GM18511 (cell line): ENCODE measurements at regions not wholly inside any gene's neighbourhood (a gene's known extent, or its start where the extent isn't known, plus 50 kb on each side); places are given as distances from the start of the nearest gene placed in this dataset.
A peak's percentile ranks its signal among the peaks of the same experiment; 100 is the strongest.
"Not testable (repeated sequence)": the region's sequence is repeated elsewhere in the genome, so short reads cannot be mapped to it uniquely, and the experiment has no call there.

Experiments
- ATAC-seq: cut with Tn5 transposase; IDR thresholded peaks from one replicate; pipeline ENCODE4 v1.9.1; 2021; ENCODE audit warnings: mild to moderate bottlenecking, moderate library complexity; ENCODE audit not compliant: unreplicated experiment

DNA sequence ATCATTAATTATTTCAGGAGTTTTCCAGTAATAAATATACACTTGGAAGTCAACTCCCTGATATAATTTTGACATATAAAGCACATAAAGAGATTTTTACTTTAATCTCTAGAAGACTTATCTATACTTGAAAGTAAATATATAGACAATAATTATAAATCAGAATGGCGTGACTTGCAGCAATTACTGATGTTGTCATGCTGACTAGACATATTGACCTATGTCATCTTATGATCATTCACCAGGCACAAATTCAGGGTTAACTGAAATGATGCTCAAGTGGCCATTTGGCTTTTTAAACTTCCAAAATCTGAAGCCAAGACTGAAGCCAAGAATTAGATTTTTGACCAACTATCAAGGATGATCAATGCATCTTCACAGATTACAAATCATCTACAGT is 192.2 kb downstream of the MCHR2 start:
- no peak for ATAC-seq

DNA sequence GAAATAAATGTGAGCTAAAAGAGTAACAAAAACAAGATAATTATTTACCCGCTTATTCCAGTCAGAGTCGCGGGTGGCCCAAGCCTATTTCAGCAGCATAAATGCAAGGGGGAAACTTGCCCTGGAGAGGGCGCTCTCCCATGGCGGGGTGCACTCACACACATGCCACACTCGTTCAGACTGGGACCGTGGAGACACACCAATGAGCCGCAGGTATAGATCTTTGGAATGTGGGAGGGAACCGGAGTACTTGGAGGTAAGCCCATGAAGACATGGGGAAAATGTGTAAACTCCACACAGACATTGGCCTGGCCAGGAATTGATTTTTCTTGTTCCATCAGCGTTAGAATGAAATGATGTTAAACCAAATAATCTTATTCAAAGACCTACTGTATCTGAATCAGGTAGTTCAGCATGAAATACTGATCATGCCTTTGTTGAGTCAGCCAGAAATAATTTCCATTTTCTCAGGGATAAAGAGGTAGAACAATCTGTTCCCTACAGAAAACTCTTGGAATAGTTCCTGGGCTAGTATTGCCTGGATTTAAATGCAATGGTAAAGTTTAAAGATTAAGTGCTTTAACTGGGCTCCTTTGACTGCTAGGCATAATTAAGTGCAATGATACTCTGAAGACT is 191.5 kb downstream of the MCHR2 start:
- no peak for ATAC-seq

DNA sequence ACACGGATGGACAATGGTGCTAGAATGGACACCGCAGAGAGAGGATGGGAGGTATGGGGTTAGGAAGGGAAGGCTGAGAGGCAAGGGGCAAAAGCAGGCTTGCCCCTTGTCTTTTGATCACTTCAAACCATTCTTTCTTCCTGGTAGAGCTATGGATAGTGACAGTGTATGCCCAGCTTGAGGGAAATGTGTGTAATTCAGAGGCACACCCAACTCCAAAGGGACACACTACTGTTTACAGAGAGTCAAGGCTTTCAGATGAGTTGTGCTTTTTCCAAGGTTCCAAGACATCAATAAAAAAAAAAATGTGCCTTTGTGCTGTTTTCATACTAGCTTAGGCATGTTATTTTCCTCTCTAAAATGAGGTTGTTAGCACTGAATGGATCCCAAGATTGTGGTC is 185.0 kb downstream of the MCHR2 start:
- no peak for ATAC-seq

DNA sequence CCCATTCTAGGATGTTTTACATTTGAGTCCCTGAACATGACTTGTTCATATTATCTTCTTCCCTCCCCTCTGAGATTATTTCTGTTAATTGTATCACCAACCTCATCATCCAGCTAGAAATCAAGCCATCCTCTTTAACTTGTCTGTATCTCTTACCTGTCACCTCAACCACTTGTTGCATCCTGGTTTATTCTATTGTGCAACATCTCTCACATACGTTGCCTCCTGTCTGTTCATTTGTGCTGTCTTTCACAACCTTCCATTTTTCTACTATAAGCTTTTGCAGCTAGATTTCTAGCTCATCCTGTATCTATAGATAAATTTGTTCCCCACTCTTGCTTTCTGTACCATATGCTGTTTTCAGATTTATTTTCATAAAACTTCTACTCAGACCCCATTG is 183.7 kb downstream of the MCHR2 start:
- ATAC-seq: no peak

DNA sequence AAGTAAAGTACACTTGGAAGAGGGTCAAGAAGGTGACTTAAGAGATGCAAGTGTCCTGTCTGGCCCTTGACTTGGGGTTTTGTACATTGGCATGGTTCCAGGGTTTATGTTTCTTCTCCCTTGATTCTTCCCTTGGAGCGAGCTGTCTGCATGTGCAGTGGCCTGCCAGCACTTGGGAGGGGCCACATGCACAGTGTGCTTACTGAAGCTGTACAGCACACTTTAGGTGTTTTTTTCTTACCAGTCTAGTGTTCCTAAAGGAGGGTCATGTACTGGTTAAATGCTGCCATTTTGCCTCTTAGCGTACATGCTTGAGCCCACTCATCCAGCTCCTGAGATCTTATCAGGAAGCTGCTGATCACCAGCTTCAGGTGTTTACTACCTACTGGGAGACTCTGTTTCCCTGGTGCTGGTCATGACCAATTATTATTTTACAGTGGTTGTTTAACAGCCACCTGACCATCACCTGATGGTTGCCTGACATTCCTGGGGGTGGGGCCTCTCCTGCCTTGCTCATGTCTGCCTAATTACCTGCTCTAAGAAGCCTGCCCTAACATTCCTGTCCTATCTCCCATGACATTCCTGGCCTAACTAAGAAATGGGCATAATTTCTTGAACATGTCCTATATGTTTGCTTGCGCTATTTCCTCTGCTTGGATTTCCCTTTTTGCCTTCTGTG is 182.9 kb downstream of the MCHR2 start:
- no peak for ATAC-seq

DNA sequence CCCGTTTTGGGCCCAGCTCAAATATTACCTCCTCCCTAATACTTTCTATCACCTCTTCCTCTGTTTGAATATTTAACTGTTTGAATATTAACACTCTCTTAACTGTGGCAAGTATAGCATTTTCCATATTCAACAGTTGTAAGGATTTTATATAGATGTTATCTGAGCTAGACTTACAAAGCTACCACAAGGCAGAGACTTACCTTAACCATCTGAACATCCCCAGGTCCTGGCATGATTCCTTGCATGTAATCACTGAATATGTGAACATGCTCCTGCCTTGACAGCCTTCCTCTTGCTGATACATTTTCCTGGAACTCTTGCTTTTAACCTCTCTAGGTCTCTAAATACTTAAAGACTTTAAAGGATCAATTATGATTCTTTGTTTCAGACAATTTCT is 182.4 kb downstream of the MCHR2 start:
- no peak for ATAC-seq

DNA sequence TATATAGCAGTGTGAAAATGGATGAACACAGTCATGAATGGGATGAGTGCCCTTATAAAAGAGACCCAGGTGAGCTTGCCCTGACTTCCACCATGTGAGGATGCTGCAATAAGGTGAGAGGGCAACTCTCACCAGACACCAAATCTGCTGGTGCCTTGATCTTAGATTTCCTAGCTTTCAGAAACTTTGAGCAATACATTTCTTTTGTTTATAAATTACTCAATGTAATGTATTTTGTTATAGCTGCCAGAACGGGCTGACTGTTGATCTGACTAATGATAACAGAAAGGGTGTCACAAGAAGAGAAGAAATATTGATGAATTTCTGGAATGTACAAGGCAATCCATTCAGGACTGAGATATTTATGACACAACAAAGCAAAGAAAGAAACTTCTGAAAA is 180.5 kb downstream of the MCHR2 start:
- no peak for ATAC-seq

DNA sequence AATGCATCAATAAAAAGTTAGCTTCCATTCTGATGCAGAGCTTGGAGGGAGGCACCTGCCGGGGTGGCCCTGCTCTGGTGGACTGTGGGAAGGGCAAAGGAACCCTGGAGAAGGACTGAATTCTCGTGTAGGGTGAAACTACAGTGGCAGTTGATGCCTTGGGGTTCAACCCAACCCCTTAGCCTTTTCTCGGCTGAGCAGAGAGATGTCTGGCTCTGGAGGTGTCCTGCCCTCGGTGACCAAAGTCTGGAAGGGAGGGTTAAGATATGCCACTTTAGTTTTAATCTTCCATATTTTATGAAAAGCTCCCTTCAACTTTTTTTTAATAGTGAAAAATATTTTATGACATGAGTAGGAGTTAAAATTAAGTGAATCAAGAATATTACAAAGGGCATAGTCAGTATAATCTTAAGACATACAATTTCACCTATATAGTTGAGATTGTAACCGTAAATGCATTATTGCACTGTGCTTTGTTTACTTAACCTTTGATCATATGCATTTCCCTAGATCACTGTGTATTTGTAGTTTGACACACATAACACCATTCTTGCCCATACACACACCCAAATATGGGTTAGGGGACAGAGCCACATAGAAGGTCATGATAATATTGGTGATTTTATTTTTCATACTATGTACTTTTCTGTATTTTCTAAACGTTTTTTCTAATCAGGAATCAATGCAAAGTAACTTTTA is 179.6 kb downstream of the MCHR2 start:
- no peak for ATAC-seq

DNA sequence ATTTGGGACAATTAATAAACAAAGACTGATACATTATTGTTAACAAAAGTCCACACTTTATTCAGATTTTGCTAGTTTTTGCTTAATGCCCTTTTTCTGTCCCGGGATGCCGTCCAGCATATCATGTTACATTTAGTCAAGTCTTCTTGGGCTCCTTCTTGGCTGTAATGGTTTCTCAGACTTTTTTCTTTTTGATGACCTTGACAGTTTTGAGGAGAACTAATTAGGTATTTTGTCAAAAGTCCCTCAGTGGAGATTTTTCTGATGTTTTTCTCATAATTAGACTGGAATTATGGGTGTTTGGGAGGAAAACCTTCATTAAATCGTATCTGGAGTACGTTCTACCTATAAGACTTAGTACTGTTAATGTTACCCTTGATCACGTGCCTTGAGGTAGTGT is 177.2 kb downstream of the MCHR2 start:
- ATAC-seq: no peak

DNA sequence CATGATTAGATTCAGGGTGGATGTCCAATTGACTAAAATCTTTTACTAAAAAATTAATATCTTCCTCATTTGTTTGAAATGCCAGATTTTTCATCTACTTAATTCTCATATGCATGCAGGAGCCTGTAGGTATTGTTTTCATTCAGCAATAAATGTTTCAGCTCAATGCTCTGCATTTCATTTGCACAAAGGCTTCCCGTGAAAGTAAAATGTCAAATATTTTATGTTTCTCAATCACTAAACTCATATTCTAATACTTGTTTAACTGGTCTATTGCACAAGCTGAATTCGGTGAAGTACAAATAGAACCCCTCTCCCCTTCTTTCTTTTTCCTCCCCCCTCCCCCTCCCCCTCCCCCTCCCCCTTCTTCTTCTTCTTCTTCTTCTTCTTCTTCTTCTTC is 175.9 kb downstream of the MCHR2 start:
- no peak for ATAC-seq

DNA sequence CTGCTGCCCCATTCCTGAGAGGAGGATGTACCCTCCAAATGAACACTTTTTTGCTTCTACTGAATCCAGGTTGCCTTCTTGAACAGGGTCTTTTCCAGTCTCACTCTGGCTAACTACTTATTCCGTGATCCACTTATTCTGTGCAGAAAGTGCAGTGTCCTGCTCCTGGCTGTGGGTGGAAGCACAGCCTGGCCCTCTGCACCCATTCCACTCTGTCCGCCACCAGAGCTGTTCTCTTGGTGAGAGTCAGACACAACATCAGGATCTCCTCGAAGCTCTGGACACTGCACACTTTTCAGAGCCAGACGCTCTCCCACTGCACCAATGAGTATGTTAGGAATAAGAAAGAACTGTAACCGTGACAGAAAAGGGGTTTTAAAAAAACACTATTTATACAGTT is 174.2 kb downstream of the MCHR2 start:
- no peak for ATAC-seq

DNA sequence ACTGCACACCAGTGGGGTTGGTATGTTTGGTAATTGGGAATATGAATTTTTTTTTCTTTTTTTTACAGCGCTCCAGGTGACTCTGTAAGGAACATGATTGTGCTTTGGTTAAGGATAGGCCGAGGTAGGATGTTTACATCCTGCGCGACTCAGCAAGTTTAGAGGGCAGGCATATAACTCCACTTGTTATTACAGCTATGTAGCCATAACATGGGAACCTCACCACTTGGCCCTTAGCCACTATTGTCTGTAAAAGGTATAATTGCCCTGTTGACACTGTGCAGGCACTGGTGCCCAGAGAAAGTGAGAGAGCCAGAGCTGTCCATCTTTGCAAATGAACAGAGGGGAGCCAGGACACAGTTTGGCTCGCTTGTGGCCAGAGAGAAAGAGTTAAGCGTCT is 172.9 kb downstream of the MCHR2 start:
- no peak for ATAC-seq

DNA sequence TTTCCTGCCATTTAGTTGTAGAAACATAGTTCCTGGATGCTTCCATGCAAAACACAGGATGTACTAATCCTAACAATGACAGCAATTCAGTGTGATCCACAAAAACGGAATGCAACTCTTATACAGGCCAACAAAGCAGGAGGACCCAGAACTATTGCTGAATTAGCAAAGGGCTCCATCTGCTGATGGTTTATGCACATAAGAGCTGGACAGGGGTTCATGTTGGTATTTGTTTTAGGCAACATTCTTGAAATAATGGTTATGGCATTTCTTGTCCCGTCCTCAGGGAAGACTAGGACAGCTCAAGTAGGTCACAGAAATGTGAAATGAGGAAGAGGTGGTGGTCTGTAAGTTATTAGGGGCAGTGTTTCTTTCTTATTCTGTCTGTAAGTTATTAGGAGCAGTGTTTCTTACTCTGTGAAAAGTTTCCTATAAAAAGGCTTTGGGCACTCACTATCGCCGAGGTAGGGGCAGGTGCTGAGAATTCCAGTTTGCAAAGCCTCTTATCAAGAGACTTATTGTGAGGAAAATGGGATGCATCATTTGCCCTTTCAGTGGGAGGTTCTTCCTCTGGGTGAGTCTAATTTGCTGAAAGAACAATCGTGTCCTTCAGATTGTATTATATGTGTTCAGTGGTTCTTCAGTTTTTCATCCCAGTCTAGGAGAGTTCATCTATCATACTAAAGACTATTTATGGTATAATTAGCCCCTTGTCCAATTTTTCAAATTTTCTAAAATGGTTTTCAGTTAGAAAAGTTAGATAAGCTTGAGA is 171.1 kb downstream of the MCHR2 start:
- peak; percentile 91 for ATAC-seq

DNA sequence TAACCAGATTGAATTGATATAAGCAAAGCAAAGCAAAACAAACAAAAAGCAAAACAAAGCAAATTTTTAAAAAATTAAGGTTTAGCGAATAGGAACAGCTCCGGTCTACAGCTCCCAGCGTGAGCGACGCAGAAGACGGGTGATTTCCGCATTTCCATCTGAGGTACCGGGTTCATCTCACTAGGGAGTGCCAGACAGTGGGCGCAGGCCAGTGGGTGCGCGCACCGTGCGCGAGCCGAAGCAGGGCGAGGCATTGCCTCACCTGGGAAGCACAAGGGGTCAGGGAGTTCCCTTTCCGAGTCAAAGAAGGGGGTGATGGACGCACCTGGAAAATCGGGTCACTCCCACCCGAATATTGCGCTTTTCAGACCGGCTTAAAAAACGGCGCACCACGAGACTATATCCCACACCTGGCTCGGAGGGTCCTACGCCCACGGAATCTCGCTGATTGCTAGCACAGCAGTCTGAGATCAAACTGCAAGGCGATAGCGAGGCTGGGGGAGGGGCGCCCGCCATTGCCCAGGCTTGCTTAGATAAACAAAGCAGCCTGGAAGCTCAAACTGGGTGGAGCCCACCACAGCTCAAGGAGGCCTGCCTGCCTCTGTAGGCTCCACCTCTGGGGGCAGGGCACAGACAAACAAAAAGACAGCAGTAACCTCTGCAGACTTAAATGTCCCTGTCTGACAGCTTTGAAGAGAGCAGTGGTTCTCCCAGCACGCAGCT is 170.3 kb downstream of the MCHR2 start:
- not testable (repeated sequence) for ATAC-seq

DNA sequence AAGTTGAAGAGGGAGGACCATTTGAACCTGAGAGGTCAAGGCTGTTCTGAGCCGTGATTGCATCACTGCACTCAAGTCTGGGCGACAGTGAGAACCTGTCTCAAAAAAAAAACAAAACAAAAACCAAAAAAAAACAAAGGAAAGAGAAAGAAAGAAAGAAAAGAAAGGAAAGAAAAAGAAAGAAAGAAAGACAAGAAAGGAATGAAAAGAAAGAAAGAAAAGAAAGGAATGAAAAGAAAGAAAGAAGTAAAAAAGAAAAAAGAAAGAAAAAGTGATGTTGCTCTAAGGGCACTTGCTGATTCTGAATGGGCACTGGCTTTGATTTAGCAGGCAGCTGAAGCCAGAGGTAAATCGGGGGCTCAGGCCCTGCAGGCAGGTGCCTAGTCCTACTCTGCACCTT is 161.0 kb downstream of the MCHR2 start:
- ATAC-seq: no peak

DNA sequence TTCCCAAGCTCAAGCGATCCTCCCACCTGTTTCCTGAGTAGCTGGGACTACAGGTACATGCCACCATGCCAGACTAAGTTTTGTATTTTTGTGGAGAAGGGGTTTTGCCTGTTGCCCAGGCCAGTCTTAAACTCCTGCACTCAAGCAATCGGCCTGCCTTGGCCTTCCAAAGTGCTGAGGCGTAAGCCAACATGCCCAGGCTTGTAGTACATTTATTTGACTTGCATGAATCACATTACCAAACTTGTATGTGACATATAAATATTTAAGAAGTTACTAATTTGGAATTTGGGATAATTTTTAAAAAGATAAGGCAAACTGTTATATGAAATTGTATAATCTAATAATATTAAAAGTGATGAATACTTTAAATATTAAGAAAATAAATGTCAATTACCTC is 157.6 kb downstream of the MCHR2 start:
- ATAC-seq: no peak

DNA sequence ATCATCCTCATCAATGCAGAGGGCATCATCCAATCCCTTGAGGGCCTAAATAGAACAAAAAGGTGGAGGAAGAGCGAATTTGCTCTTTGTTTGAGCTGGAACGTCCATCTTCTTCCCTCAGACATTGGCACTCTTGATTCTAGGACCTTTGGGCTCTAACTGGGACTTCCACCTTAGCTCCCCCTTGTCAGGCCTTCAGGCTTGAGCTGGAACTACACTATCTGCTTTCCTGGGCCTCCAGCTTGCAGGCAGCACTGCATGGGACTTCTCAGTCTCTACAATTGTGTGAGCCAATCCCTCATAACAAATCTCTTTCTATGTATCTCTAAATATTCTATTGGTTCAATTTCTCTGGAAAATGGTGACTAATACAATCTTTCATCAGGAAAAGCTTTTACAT is 155.4 kb downstream of the MCHR2 start:
- ATAC-seq: no peak

DNA sequence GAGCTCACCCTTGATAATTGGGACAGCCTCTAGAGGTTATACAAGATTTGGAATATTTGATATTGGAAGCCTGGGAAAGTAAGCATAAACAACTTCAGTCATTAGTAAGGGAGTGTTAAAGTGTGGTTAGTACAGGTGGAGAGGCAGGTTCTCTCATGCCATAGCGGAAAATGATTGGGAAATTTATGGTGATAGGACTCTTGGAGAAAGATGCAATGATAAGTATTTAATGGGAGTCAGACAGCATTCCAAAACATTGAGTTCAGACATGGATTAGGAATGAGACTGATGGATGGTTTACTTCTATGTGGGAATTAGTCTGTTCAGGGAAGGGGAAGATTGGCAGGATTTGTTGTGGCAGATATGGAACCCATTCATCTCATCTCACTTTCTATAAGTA is 152.7 kb downstream of the MCHR2 start:
- no peak for ATAC-seq

DNA sequence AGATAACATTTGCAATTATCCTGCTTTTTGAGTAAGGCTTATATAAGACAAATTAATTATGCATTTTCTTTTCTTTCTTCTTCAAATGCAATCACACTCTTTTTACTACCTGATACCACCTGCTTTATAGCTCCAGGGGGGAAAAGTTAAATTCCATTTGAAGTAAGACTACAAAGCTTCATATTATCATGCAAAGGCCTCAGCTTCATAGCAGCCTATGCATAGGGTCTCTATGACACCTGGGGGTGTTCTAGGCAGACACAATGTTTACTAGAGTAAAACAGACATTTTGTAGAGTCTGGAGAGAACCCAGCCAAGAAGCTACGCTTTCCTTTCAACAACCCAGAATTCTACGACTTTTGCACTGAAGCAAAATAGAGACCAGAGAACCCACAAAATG is 148.0 kb downstream of the MCHR2 start:
- ATAC-seq: no peak

DNA sequence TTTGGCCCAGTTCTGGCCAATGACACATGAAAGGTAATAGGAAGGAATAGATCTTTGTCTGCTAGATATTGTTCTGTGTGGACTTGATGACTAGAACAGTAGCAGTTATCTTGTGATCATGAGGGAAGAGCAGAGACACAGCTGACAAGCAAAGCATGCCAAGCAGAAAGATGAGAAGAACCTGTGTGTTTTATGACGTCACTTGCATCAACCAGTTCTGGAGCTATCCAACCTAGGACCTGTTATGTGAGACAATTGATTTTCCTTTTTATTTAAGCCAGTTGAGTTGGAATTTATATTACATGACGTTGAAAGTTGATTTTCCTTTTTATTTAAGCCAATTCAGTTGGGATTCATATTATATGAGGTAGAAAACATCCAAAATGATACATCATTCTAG is 143.2 kb downstream of the MCHR2 start:
- ATAC-seq: no peak

DNA sequence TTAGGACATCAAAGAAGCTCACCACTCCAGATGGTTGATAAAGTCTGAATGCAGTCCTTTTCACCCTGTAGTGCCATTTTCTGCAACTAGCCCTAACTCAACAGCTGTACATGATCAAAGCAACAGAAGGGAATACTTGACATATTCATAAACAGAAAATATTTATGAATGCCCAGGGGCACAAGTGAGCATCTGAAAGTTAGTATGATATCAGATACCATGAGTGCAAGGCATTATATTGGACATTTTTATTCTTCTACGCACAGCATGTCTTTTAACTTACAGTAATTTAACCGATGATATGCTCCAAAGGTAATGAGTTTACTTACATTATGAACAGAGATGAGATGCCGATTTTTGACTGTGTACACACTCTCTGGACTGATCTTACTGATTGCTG is 142.0 kb downstream of the MCHR2 start:
- ATAC-seq: no peak
